HG03442 (cell line): ENCODE measurements at regions not wholly inside any gene's neighbourhood (a gene's known extent, or its start where the extent isn't known, plus 50 kb on each side); places are given as distances from the start of the nearest gene placed in this dataset.
"Not testable (repeated sequence)": the region's sequence is repeated elsewhere in the genome, so short reads cannot be mapped to it uniquely, and the experiment has no call there.

Experiments
- ATAC-seq: cut with Tn5 transposase; IDR thresholded peaks from one replicate; pipeline ENCODE4 v1.9.1; 2021; ENCODE audit warnings: mild to moderate bottlenecking, moderate library complexity; ENCODE audit not compliant: unreplicated experiment

- ATAC-seq = no peak
Observed at GRCh38 chr12:19819231-19819630, 379.9 kb downstream of the AEBP2 start.

GRCh38 chr12:19822476-19822875 is 383.2 kb downstream of the AEBP2 start:
- no peak for ATAC-seq

GRCh38 chr12:19823326-19823725 is 384.0 kb downstream of the AEBP2 start:
- ATAC-seq = not testable (repeated sequence)

- no peak for ATAC-seq
Observed at GRCh38 chr12:19826980-19827550, 387.8 kb downstream of the AEBP2 start.

GRCh38 chr12:19829100-19829853 is 390.0 kb downstream of the AEBP2 start:
- ATAC-seq = no peak

GRCh38 chr12:19830446-19830845 is 391.2 kb downstream of the AEBP2 start:
- no peak for ATAC-seq

GRCh38 chr12:19833775-19834501 is 394.6 kb downstream of the AEBP2 start:
- no peak for ATAC-seq

- no peak for ATAC-seq
Observed at GRCh38 chr12:19834592-19834991, 395.3 kb downstream of the AEBP2 start.

GRCh38 chr12:19836056-19836455 is 396.8 kb downstream of the AEBP2 start:
- no peak for ATAC-seq

GRCh38 chr12:19836456-19836855 is 397.2 kb downstream of the AEBP2 start:
- ATAC-seq = no peak

- ATAC-seq = no peak
Observed at GRCh38 chr12:19837543-19837942, 398.3 kb downstream of the AEBP2 start.

- no peak for ATAC-seq
Observed at GRCh38 chr12:19841451-19841850, 402.2 kb downstream of the AEBP2 start.

GRCh38 chr12:19842116-19842515 is 402.8 kb downstream of the AEBP2 start:
- ATAC-seq = no peak

GRCh38 chr12:19844224-19844623 is 404.9 kb downstream of the AEBP2 start:
- ATAC-seq = no peak

GRCh38 chr12:19846574-19846973 is 407.3 kb downstream of the AEBP2 start:
- ATAC-seq = no peak

- ATAC-seq = no peak
Observed at GRCh38 chr12:19847294-19848059, 408.2 kb downstream of the AEBP2 start.

GRCh38 chr12:19848421-19848820 is 409.1 kb downstream of the AEBP2 start:
- ATAC-seq = no peak

- no peak for ATAC-seq
Observed at GRCh38 chr12:19849208-19849607, 409.9 kb downstream of the AEBP2 start.

GRCh38 chr12:19850346-19851065 is 411.2 kb downstream of the AEBP2 start:
- ATAC-seq = no peak

- no peak for ATAC-seq
Observed at GRCh38 chr12:19852100-19852855, 413.0 kb downstream of the AEBP2 start.
